ENCODE measurements at regions not wholly inside any gene's neighbourhood (a gene's known extent, or its start where the extent isn't known, plus 50 kb on each side); places are given as distances from the start of the nearest gene placed in this dataset.

GRCh38 chr13:31950111-31950815 is 81.3 kb upstream of the FRY start:
- Histone ChIP-seq H3K4me3 (ENCODE audit: low read length) (no peak overlapping the region), H3K36me3 (ENCODE audit: insufficient read depth, low read depth, low read length) (no peaks in the 10 kb centered on the region), H3K4me1 (ENCODE audit: insufficient read depth, low read length) (peaks cover 8% of the 10 kb centered on the region; the same call in 1 of the 2 replicates), H3K27ac (ENCODE audit: low read length) (no peak overlapping the region), H3K27me3 (ENCODE audit: insufficient read depth, low read length) (no peaks in the 10 kb centered on the region), H3K9ac (ENCODE audit: low read depth, low read length) (no peak overlapping the region), H3K9me3 (ENCODE audit: insufficient read depth, low read depth, low read length) (no peaks in the 10 kb centered on the region)

- Histone ChIP-seq H3K27ac (ENCODE audit: low read length) (no peak overlapping the region), H3K4me1 (ENCODE audit: insufficient read depth, low read length) (peaks cover 8% of the 10 kb centered on the region; the same call in 1 of the 2 replicates), H3K36me3 (ENCODE audit: insufficient read depth, low read depth, low read length) (no peaks in the 10 kb centered on the region), H3K9ac (ENCODE audit: low read depth, low read length) (no peak overlapping the region), H3K27me3 (ENCODE audit: insufficient read depth, low read length) (no peaks in the 10 kb centered on the region), H3K4me3 (ENCODE audit: low read length) (no peak overlapping the region), H3K9me3 (ENCODE audit: insufficient read depth, low read depth, low read length) (no peaks in the 10 kb centered on the region)
Measured at GRCh38 chr13:31951215-31951678, 80.3 kb upstream of the FRY start.

- no peak overlapping the region for H3K4me3 ChIP-seq (ENCODE audit: low read length)
- no peak overlapping the region for H3K27ac ChIP-seq (ENCODE audit: low read length)
- no peak overlapping the region for H3K9ac ChIP-seq (ENCODE audit: low read depth, low read length)
- H3K4me1 ChIP-seq (ENCODE audit: insufficient read depth, low read length): no peaks in the 10 kb centered on the region
- H3K9me3 ChIP-seq (ENCODE audit: insufficient read depth, low read depth, low read length): peaks cover 1% of the 10 kb centered on the region
- no peaks in the 10 kb centered on the region for H3K27me3 ChIP-seq (ENCODE audit: insufficient read depth, low read length)
- no peaks in the 10 kb centered on the region for H3K36me3 ChIP-seq (ENCODE audit: insufficient read depth, low read depth, low read length)
Measured at GRCh38 chr13:31952641-31953380, 78.8 kb upstream of the FRY start.

- Histone ChIP-seq H3K9ac (ENCODE audit: low read depth, low read length) (no peak overlapping the region), H3K9me3 (ENCODE audit: insufficient read depth, low read depth, low read length) (peaks cover 10% of the 10 kb centered on the region), H3K27ac (ENCODE audit: low read length) (no peak overlapping the region), H3K4me1 (ENCODE audit: insufficient read depth, low read length) (no peaks in the 10 kb centered on the region), H3K4me3 (ENCODE audit: low read length) (no peak overlapping the region), H3K36me3 (ENCODE audit: insufficient read depth, low read depth, low read length) (no peaks in the 10 kb centered on the region), H3K27me3 (ENCODE audit: insufficient read depth, low read length) (no peaks in the 10 kb centered on the region)
Measured at GRCh38 chr13:31955101-31955500, 76.5 kb upstream of the FRY start.

GRCh38 chr13:31955741-31956140 is 75.8 kb upstream of the FRY start:
- H3K27me3 ChIP-seq (ENCODE audit: insufficient read depth, low read length): no peaks in the 10 kb centered on the region
- H3K4me1 ChIP-seq (ENCODE audit: insufficient read depth, low read length): no peaks in the 10 kb centered on the region
- H3K36me3 ChIP-seq (ENCODE audit: insufficient read depth, low read depth, low read length): no peaks in the 10 kb centered on the region
- no peak overlapping the region for H3K9ac ChIP-seq (ENCODE audit: low read depth, low read length)
- H3K9me3 ChIP-seq (ENCODE audit: insufficient read depth, low read depth, low read length): peaks cover 10% of the 10 kb centered on the region
- H3K27ac ChIP-seq (ENCODE audit: low read length): no peak overlapping the region
- no peak overlapping the region for H3K4me3 ChIP-seq (ENCODE audit: low read length)

- Histone ChIP-seq H3K4me3 (ENCODE audit: low read length) (no peak overlapping the region), H3K36me3 (ENCODE audit: insufficient read depth, low read depth, low read length) (no peaks in the 10 kb centered on the region), H3K9me3 (ENCODE audit: insufficient read depth, low read depth, low read length) (peaks cover 10% of the 10 kb centered on the region), H3K27me3 (ENCODE audit: insufficient read depth, low read length) (no peaks in the 10 kb centered on the region), H3K27ac (ENCODE audit: low read length) (no peak overlapping the region), H3K4me1 (ENCODE audit: insufficient read depth, low read length) (no peaks in the 10 kb centered on the region), H3K9ac (ENCODE audit: low read depth, low read length) (no peak overlapping the region)
Measured at GRCh38 chr13:31956980-31957644, 74.5 kb upstream of the FRY start.

GRCh38 chr13:31957772-31958171 is 73.8 kb upstream of the FRY start:
- Histone ChIP-seq H3K36me3 (ENCODE audit: insufficient read depth, low read depth, low read length) (no peaks in the 10 kb centered on the region), H3K27me3 (ENCODE audit: insufficient read depth, low read length) (no peaks in the 10 kb centered on the region), H3K4me1 (ENCODE audit: insufficient read depth, low read length) (no peaks in the 10 kb centered on the region), H3K9me3 (ENCODE audit: insufficient read depth, low read depth, low read length) (peaks cover 10% of the 10 kb centered on the region), H3K4me3 (ENCODE audit: low read length) (no peak overlapping the region), H3K9ac (ENCODE audit: low read depth, low read length) (no peak overlapping the region), H3K27ac (ENCODE audit: low read length) (no peak overlapping the region)

GRCh38 chr13:31962731-31963370 is 68.7 kb upstream of the FRY start:
- H3K4me3 ChIP-seq (ENCODE audit: low read length): no peak overlapping the region

GRCh38 chr13:31963631-31964030 is 67.9 kb upstream of the FRY start:
- Histone ChIP-seq H3K4me1 (ENCODE audit: insufficient read depth, low read length) (no peaks in the 10 kb centered on the region), H3K9ac (ENCODE audit: low read depth, low read length) (no peak overlapping the region), H3K36me3 (ENCODE audit: insufficient read depth, low read depth, low read length) (no peaks in the 10 kb centered on the region), H3K9me3 (ENCODE audit: insufficient read depth, low read depth, low read length) (0 out of 2 replicates have a peak, but pooled peaks cover 3% of the 10 kb centered on the region), H3K4me3 (ENCODE audit: low read length) (no peak overlapping the region), H3K27me3 (ENCODE audit: insufficient read depth, low read length) (no peaks in the 10 kb centered on the region), H3K27ac (ENCODE audit: low read length) (no peak overlapping the region)

More at GRCh38 chr13:31962731-31963370, 68.7 kb upstream of the FRY start:
- no peak overlapping the region for H3K27ac ChIP-seq (ENCODE audit: low read length)
- H3K27me3 ChIP-seq (ENCODE audit: insufficient read depth, low read length): no peaks in the 10 kb centered on the region
- no peaks in the 10 kb centered on the region for H3K36me3 ChIP-seq (ENCODE audit: insufficient read depth, low read depth, low read length)
- peaks cover 9% of the 10 kb centered on the region for H3K9me3 ChIP-seq (ENCODE audit: insufficient read depth, low read depth, low read length)
- no peaks in the 10 kb centered on the region for H3K4me1 ChIP-seq (ENCODE audit: insufficient read depth, low read length)
- no peak overlapping the region for H3K9ac ChIP-seq (ENCODE audit: low read depth, low read length)

- Histone ChIP-seq H3K9me3 (ENCODE audit: insufficient read depth, low read depth, low read length) (no peaks in the 10 kb centered on the region), H3K27me3 (ENCODE audit: insufficient read depth, low read length) (no peaks in the 10 kb centered on the region), H3K9ac (ENCODE audit: low read depth, low read length) (no peak overlapping the region), H3K27ac (ENCODE audit: low read length) (no peak overlapping the region), H3K36me3 (ENCODE audit: insufficient read depth, low read depth, low read length) (no peaks in the 10 kb centered on the region), H3K4me3 (ENCODE audit: low read length) (no peak overlapping the region), H3K4me1 (ENCODE audit: insufficient read depth, low read length) (no peaks in the 10 kb centered on the region)
Measured at GRCh38 chr13:31964168-31964567, 67.4 kb upstream of the FRY start.

- Histone ChIP-seq H3K4me3 (ENCODE audit: low read length) (no peak overlapping the region), H3K27me3 (ENCODE audit: insufficient read depth, low read length) (no peaks in the 10 kb centered on the region), H3K9ac (ENCODE audit: low read depth, low read length) (no peak overlapping the region), H3K9me3 (ENCODE audit: insufficient read depth, low read depth, low read length) (no peaks in the 10 kb centered on the region), H3K27ac (ENCODE audit: low read length) (no peak overlapping the region), H3K36me3 (ENCODE audit: insufficient read depth, low read depth, low read length) (no peaks in the 10 kb centered on the region), H3K4me1 (ENCODE audit: insufficient read depth, low read length) (no peaks in the 10 kb centered on the region)
Measured at GRCh38 chr13:31965361-31966066, 66.1 kb upstream of the FRY start.
